CD4-positive, alpha-beta T cell (primary cell): ENCODE measurements at regions not wholly inside any gene's neighbourhood (a gene's known extent, or its start where the extent isn't known, plus 50 kb on each side); places are given as distances from the start of the nearest gene placed in this dataset.
A peak's percentile ranks its signal among the peaks of the same experiment; 100 is the strongest.

Source experiments
- ATAC-seq: fragments of 200-7000 bp; cut with Tn5 transposase; one replicate; pipeline ENCODE4 v1.10.0; 2022; ENCODE audit warnings: mild to moderate bottlenecking; ENCODE audit not compliant: poor library complexity
- CTCF ChIA-PET: fragments of 350-600 bp; sonication (Branson Sonifier 250); formaldehyde crosslinking; loops from one replicate; lab custom pipeline; 2021; ENCODE audit warnings: antibody characterized with exemption, inconsistent platforms; lab: Charles Lee
- POLR2A ChIA-PET: fragments of 350-600 bp; sonication (Branson Sonifier 250); formaldehyde crosslinking; loops from one replicate; lab custom pipeline; 2021; ENCODE audit warnings: antibody characterized with exemption, inconsistent platforms; lab: Charles Lee
- DNase-seq, 14 experiments: peaks; one replicate each; pipeline ENCODE4 v3.0.0-alpha.2; 2013 to 2020; ENCODE audit warnings: mixed read lengths in 2 of 14
- H3K27ac ChIP-seq, 2 donors: one replicate each; pipeline versions ENCODE4 v1.5.1 to v1.7.0; 2013; ENCODE audit warnings: low read length in 2 of 2, low read depth in 1 of 2, mild to moderate bottlenecking in 1 of 2
- H3K27me3 ChIP-seq, 2 experiments: 1 replicate in 1 of 2; 2 replicates in 1 of 2; pipeline versions ENCODE4 v1.6.1 to v1.7.0; 2013; ENCODE audit warnings: low read length in 2 of 2, control low read depth in 1 of 2, mild to moderate bottlenecking in 1 of 2, moderate library complexity in 1 of 2; ENCODE audit not compliant: insufficient read depth in 2 of 2, control insufficient read depth in 1 of 2
- H3K36me3 ChIP-seq: one replicate; pipeline ENCODE4 v1.6.1; 2013; ENCODE audit warnings: low read length, control low read depth; ENCODE audit not compliant: insufficient read depth
- H3K4me1 ChIP-seq: one replicate; pipeline ENCODE4 v1.6.1; 2013; ENCODE audit warnings: low read length, control low read depth; ENCODE audit not compliant: insufficient read depth
- H3K4me3 ChIP-seq: one replicate; pipeline ENCODE4 v1.5.1; 2013; ENCODE audit warnings: mild to moderate bottlenecking, low read length, moderate library complexity
- H3K9me3 ChIP-seq, 2 experiments: 1 replicate in 1 of 2; 2 replicates in 1 of 2; pipeline versions ENCODE4 v1.6.1 to v1.7.0; 2013; ENCODE audit warnings: low read length in 2 of 2, mild to moderate bottlenecking in 2 of 2, control low read depth in 1 of 2, moderate library complexity in 1 of 2; ENCODE audit not compliant: control insufficient read depth in 1 of 2, insufficient read depth in 1 of 2
- H3K27ac Mint-ChIP-seq: one replicate; pipeline ENCODE4 v1.8.0; 2020; ENCODE audit warnings: mixed read lengths
- H3K27me3 Mint-ChIP-seq: one replicate; pipeline ENCODE4 v1.8.0; 2021; ENCODE audit warnings: mixed read lengths
- H3K36me3 Mint-ChIP-seq: one replicate; pipeline ENCODE4 v1.8.0; 2021; ENCODE audit warnings: low read depth, mixed read lengths
- H3K4me1 Mint-ChIP-seq: one replicate; pipeline ENCODE4 v1.8.0; 2021; ENCODE audit warnings: low read depth, mixed read lengths
- H3K4me3 Mint-ChIP-seq: one replicate; pipeline ENCODE4 v1.8.0; 2020; ENCODE audit warnings: mild to moderate bottlenecking, mixed read lengths
- H3K9me3 Mint-ChIP-seq: one replicate; pipeline ENCODE4 v1.8.0; 2020; ENCODE audit warnings: mixed read lengths
- CTCF ChIP-seq: fragments of 200-600 bp; IDR thresholded peaks from one replicate; pipeline ENCODE4 v1.8.0; 2022; ENCODE audit warnings: antibody characterized with exemption, mild to moderate bottlenecking
- intact Hi-C, 2 experiments: fragments of 100-400 bp; cut with DNase I in 1 of 2; cut with micrococcal nuclease in 1 of 2; formaldehyde crosslinking; loops; one replicate each; pipeline versions ENCODE4 v1.15.1 to v1.9.0; 2023 to 2025; cut with DNase I, micrococcal nuclease

- H3K36me3 Mint-ChIP-seq = no peaks in the 10 kb centered on the region
- no peak overlapping the region for H3K27ac Mint-ChIP-seq
- peaks cover 19% of the 10 kb centered on the region for H3K27me3 Mint-ChIP-seq
- H3K9me3 ChIP-seq = no peaks in the 10 kb centered on the region
- ATAC-seq = no peak
- intact Hi-C loops = no loop called here
- H3K4me1 ChIP-seq = no peaks in the 10 kb centered on the region
- H3K4me3 ChIP-seq = no peak overlapping the region
- no peak for TF ChIP-seq CTCF
- no peaks in the 10 kb centered on the region for H3K27me3 ChIP-seq
- ChIA-PET CTCF (no interaction called here), POLR2A (no interaction called here)
- no peaks in the 10 kb centered on the region for H3K9me3 Mint-ChIP-seq
- H3K4me3 Mint-ChIP-seq = no peak overlapping the region
- no peak overlapping the region for H3K27ac ChIP-seq
- no peak for DNase-seq
- H3K4me1 Mint-ChIP-seq = peaks cover 11% of the 10 kb centered on the region
- no peaks in the 10 kb centered on the region for H3K36me3 ChIP-seq
These were observed 213.8 kb downstream of the ARRDC4 start for GRCh38 chr15:98174286-98174685.

GRCh38 chr15:98174841-98175240 is 214.3 kb downstream of the ARRDC4 start:
- H3K4me1 Mint-ChIP-seq = peaks cover 11% of the 10 kb centered on the region
- Histone ChIP-seq H3K4me1 (no peaks in the 10 kb centered on the region), H3K36me3 (no peaks in the 10 kb centered on the region), H3K9me3 (no peaks in the 10 kb centered on the region), H3K27me3 (no peaks in the 10 kb centered on the region), H3K4me3 (no peak overlapping the region), H3K27ac (no peak overlapping the region)
- no peaks in the 10 kb centered on the region for H3K36me3 Mint-ChIP-seq
- intact Hi-C loops = no loop called here
- H3K27me3 Mint-ChIP-seq = peaks cover 19% of the 10 kb centered on the region
- H3K9me3 Mint-ChIP-seq = no peaks in the 10 kb centered on the region
- ChIA-PET POLR2A (no interaction called here), CTCF (no interaction called here)
- DNase-seq (no peak), ATAC-seq (no peak)
- TF ChIP-seq CTCF = no peak
- H3K4me3 Mint-ChIP-seq = no peak overlapping the region
- H3K27ac Mint-ChIP-seq = no peak overlapping the region

GRCh38 chr15:98177966-98178592 is 217.6 kb downstream of the ARRDC4 start:
- H3K9me3 Mint-ChIP-seq = no peaks in the 10 kb centered on the region
- peaks cover 11% of the 10 kb centered on the region for H3K4me1 Mint-ChIP-seq
- Histone ChIP-seq H3K4me3 (no peak overlapping the region), H3K27ac (no peak overlapping the region), H3K9me3 (no peaks in the 10 kb centered on the region), H3K36me3 (no peaks in the 10 kb centered on the region), H3K27me3 (peaks cover 2 to 4% of the 10 kb centered on the region in 2 experiments), H3K4me1 (no peaks in the 10 kb centered on the region)
- peaks cover 24% of the 10 kb centered on the region for H3K27me3 Mint-ChIP-seq
- peak; percentile 68 for TF ChIP-seq CTCF
- ChIA-PET POLR2A (interaction anchor here (1.0 kb wide), 1 partner anchor 18 kb away, joined by 3 read pairs; no protein-coding TSS in a partner anchor), CTCF (interaction anchor here (0.6 to 1.6 kb wide), 2 partner anchors 26 to 1229 kb away, joined by 3 to 5 read pairs; no protein-coding TSS in a partner anchor)
- H3K4me3 Mint-ChIP-seq = no peak overlapping the region
- peak; percentile 71 for ATAC-seq
- intact Hi-C loops = loop anchor here (1.0 kb wide), 1 partner anchor 269 kb away; no protein-coding TSS in a partner anchor
- DNase-seq = peak in 6 of 14 experiments; percentile 4 to 61 (median 36)
- no peaks in the 10 kb centered on the region for H3K36me3 Mint-ChIP-seq
- H3K27ac Mint-ChIP-seq = no peak overlapping the region
